ENCODE measurements at regions not wholly inside any gene's neighbourhood (a gene's known extent, or its start where the extent isn't known, plus 50 kb on each side); places are given as distances from the start of the nearest gene placed in this dataset.

DNA sequence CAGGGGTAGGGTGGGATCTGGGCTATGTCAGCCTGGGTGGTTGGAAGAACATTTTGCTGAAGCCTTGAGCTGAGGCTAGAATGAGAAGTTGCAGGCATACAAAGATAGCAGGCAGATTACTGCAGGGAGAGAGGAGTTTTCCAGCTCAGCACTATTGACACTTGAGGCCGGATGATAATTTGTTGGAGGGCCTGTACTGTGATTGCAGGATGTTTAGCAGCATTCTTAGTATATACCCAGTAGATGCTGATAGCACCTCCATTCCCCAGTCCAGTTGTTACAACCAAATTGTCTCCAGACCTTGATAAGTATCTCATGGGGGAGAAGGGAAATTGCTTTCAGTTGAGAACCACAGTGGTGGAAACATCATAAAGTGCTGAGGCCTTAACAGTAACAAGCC, 158.6 kb upstream of the CHRM2 start:
- TF ChIP-seq, protein P1, sequence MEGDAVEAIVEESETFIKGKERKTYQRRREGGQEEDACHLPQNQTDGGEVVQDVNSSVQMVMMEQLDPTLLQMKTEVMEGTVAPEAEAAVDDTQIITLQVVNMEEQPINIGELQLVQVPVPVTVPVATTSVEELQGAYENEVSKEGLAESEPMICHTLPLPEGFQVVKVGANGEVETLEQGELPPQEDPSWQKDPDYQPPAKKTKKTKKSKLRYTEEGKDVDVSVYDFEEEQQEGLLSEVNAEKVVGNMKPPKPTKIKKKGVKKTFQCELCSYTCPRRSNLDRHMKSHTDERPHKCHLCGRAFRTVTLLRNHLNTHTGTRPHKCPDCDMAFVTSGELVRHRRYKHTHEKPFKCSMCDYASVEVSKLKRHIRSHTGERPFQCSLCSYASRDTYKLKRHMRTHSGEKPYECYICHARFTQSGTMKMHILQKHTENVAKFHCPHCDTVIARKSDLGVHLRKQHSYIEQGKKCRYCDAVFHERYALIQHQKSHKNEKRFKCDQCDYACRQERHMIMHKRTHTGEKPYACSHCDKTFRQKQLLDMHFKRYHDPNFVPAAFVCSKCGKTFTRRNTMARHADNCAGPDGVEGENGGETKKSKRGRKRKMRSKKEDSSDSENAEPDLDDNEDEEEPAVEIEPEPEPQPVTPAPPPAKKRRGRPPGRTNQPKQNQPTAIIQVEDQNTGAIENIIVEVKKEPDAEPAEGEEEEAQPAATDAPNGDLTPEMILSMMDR (IDR thresholded peaks at IDR 0.05) = no peak
- no peak for TF ChIP-seq POLR2A (IDR thresholded peaks at IDR 0.05)

Data from esophagus squamous epithelium (tissue), 4 donors.